Retinal pigment epithelial cell (primary cell): ENCODE measurements at regions not wholly inside any gene's neighbourhood (a gene's known extent, or its start where the extent isn't known, plus 50 kb on each side); places are given as distances from the start of the nearest gene placed in this dataset.

Source experiments
- DNase-seq: peaks from one replicate; pipeline ENCODE4 v3.0.0-alpha.2; 2010; ENCODE audit warnings: low read depth
- H3K4me3 ChIP-seq: 2 replicates; pipeline ENCODE4 v1.5.1; 2011; ENCODE audit warnings: mild to moderate bottlenecking, low read length, control low read depth, moderate library complexity
- TF ChIP-seq, protein P1 (sequence below): conservative IDR thresholded peaks from 2 replicates; pipeline ENCODE4 v1.5.1; 2011; ENCODE audit warnings: low read depth, low read length, control low read depth, inconsistent platforms

DNA sequence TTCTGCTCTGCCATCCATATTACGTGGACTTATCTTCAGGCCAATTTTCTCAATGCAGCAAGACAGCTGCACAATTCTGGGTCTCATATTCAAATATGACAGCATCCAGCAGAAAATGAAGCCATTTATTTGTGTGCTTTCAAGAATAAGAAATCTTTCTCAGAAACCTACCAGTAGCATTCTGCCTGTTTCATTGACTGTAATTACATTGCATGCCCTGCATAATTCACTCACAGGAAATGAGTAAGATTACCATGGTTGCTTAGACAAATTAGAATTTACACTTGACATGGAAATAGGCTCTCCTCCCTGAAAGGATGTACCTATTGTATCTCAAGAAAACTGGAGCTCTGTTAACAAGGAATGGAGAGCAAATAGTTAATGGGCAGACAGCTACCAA is 346.6 kb upstream of the DCBLD2 start:
- TF ChIP-seq, protein P1, sequence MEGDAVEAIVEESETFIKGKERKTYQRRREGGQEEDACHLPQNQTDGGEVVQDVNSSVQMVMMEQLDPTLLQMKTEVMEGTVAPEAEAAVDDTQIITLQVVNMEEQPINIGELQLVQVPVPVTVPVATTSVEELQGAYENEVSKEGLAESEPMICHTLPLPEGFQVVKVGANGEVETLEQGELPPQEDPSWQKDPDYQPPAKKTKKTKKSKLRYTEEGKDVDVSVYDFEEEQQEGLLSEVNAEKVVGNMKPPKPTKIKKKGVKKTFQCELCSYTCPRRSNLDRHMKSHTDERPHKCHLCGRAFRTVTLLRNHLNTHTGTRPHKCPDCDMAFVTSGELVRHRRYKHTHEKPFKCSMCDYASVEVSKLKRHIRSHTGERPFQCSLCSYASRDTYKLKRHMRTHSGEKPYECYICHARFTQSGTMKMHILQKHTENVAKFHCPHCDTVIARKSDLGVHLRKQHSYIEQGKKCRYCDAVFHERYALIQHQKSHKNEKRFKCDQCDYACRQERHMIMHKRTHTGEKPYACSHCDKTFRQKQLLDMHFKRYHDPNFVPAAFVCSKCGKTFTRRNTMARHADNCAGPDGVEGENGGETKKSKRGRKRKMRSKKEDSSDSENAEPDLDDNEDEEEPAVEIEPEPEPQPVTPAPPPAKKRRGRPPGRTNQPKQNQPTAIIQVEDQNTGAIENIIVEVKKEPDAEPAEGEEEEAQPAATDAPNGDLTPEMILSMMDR: no peak
- H3K4me3 ChIP-seq: no peak overlapping the region
- no peak for DNase-seq

DNA sequence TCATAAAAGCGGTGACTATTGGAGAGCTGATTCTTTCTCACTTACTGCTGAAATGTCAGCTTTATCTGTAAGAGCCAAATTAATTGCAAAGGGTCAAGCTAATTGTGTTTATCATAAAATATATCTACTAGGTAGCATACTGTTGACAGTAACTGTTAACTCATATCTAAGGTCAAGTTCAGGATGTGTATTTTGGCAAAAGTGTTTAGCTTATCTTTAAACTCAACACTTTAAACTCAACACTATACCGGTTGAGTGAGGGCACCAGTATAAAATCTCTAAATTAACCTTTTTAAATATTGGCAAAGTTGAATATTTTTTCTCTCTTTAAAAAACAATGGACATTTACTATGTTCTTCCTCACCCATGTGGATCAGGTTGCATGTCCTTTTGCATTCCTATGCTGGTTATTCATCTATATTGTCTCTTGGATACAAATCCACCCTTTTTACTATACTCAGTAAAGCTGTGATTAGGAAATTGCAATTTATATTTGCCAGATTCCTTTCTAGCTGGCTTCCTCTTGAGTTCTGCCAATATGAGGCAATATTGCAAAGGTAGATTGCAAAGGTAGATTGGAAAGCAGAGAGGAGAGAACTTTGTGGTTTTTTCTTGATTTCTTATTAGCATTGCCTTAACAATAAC is 344.6 kb upstream of the DCBLD2 start:
- DNase-seq: no peak
- H3K4me3 ChIP-seq: no peak overlapping the region
- TF ChIP-seq, protein P1: no peak

DNA sequence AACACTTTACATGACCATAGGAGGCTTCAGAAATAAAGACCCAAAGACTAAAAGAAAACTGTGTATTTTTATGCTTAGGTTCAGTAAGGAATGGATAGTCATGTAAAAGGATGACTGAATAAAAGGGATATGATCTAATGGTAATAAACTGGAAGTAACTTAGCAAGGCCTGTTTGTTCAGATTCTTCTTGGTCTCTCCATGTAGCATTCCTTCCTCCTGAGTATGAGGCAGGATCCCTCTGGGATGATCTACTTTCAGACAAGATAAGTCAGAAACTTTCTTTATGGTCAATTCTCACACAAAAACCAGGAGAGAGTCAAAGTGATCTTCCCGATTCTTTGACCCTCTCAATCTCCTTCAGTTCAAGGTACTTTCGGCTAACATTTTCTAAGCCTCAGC is 340.8 kb upstream of the DCBLD2 start:
- TF ChIP-seq, protein P1: no peak
- no peak overlapping the region for H3K4me3 ChIP-seq
- DNase-seq: no peak

DNA sequence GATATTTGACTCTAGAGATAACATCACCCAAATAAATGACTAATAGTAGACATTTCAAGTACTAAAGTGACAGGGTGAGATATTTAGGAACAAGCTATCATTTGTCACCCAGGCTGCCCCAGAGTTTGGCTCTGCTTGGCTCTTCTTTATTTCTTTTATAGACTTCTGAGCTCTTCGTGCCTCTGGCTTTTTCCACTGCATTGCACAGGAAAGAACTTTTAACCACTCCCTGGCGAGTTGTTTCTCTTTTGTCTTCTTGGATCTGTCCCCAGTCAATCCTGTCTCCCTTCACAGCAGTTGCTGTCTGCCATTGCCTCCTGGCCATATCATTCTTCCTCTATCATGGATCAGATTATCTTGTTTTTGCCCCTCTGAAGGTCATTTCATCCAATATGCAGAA is 339.2 kb upstream of the DCBLD2 start:
- TF ChIP-seq, protein P1: no peak
- no peak for DNase-seq
- no peak overlapping the region for H3K4me3 ChIP-seq

DNA sequence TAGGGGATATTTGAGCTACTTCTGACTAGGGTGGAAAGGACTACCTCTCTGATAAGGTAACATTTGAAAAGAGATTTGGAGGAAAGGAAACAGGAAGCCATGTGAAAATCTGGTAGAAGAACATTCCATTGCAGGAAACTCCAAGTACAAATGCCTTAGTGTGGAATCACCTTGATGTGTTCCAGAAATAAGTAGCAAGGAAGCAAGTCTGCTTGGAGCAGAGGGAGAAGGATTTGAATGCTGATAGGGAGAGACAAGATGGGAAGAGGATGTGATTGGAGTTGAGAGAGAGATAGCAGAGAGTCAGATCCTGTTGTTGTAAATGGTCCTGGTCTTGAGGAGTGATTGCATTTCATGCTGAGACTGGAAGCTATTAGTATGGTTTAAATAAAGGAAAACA is 335.1 kb upstream of the DCBLD2 start:
- H3K4me3 ChIP-seq: no peak overlapping the region
- TF ChIP-seq, protein P1: no peak

DNA sequence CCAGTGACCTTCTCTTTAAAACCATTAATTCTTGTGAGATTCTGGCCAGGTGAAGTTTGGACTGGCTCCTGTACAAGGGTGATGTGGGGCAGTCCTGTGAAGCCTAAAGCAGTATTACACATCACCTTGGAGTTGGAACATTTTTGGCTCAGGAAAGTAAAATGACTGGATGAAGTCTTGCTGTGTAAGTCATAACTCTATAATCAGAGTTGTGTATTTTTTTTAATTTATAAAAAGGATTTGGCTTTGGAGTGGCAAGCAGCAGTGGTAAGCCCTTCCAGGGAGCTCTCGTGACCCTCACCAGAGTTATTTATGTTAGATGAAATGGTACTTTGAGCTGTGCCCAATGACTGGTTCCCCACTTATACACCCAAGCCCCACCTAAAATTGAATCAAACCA is 331.2 kb upstream of the DCBLD2 start:
- TF ChIP-seq, protein P1: no peak
- DNase-seq: no peak
- no peak overlapping the region for H3K4me3 ChIP-seq

More for the DNA sequence above, 335.1 kb upstream of the DCBLD2 start:
- no peak for DNase-seq

DNA sequence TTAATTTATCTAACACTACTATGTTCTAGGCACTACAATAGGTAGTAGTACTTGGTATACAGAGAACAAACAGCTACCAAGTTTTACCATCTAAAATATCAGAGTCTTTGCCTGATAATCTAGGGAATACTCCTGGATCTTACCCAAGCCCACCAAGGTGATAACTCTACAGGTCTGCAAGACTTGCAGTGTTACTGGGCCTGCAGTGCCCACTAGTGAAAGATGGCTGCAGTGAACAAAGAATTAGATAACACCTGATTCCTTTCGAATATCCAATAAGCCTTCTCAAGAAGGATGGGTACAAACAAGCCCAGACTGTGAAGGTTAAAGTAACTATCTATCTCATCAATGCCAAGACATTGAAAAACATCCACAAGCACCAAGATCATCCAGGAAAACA is 317.0 kb upstream of the DCBLD2 start:
- TF ChIP-seq, protein P1: no peak
- no peak for DNase-seq
- no peak overlapping the region for H3K4me3 ChIP-seq
